Activated naive CD8-positive, alpha-beta T cell treated with anti-CD3 and anti-CD28 coated beads, Interleukin-2, amount 50 U/mL, for 16 hours (primary cell): ENCODE measurements at regions not wholly inside any gene's neighbourhood (a gene's known extent, or its start where the extent isn't known, plus 50 kb on each side); places are given as distances from the start of the nearest gene placed in this dataset.
"Not testable (repeated sequence)": the region's sequence is repeated elsewhere in the genome, so short reads cannot be mapped to it uniquely, and the experiment has no call there.

Source experiments
- DNase-seq: peaks from one replicate; pipeline ENCODE4 v3.0.0-alpha.2; 2020; ENCODE audit warnings: low read depth, low spot score

GRCh38 chr1:201637282-201638079, 98.6 kb downstream of the NAV1 start:
- no peak for DNase-seq

GRCh38 chr1:201639391-201639790, 100.5 kb downstream of the NAV1 start:
- DNase-seq, result no peak

GRCh38 chr1:201639826-201640225, 100.9 kb downstream of the NAV1 start:
- DNase-seq, result no peak

- no peak for DNase-seq
Observed at GRCh38 chr1:201640624-201641023, 101.7 kb downstream of the NAV1 start.

- no peak for DNase-seq
Observed at GRCh38 chr1:201641524-201642253, 102.8 kb downstream of the NAV1 start.

- DNase-seq, result no peak
Observed at GRCh38 chr1:201643835-201644104, 104.8 kb downstream of the NAV1 start.

GRCh38 chr1:201644197-201644596, 105.3 kb downstream of the NAV1 start:
- no peak for DNase-seq

GRCh38 chr1:201645000-201645399, 106.1 kb downstream of the NAV1 start:
- DNase-seq, result not testable (repeated sequence)

GRCh38 chr1:201645956-201646355, 107.0 kb downstream of the NAV1 start:
- DNase-seq, result no peak

- DNase-seq, result no peak
Observed at GRCh38 chr1:201646411-201647022, 107.6 kb downstream of the NAV1 start.

- DNase-seq, result no peak
Observed at GRCh38 chr1:201647094-201647493, 108.2 kb downstream of the NAV1 start.

GRCh38 chr1:201647722-201648065, 108.8 kb downstream of the NAV1 start:
- no peak for DNase-seq

GRCh38 chr1:201648066-201648906, 109.4 kb downstream of the NAV1 start:
- no peak for DNase-seq

GRCh38 chr1:201648907-201649721, 110.2 kb downstream of the NAV1 start:
- DNase-seq, result no peak

- no peak for DNase-seq
Observed at GRCh38 chr1:201649761-201650622, 111.1 kb downstream of the NAV1 start.

- no peak for DNase-seq
Observed at GRCh38 chr1:201650623-201650933, 111.7 kb downstream of the NAV1 start.

- DNase-seq, result no peak
Observed at GRCh38 chr1:201652181-201652580, 113.3 kb downstream of the NAV1 start.

GRCh38 chr1:201653233-201653632, 114.3 kb downstream of the NAV1 start:
- DNase-seq, result no peak

- no peak for DNase-seq
Observed at GRCh38 chr1:201653883-201654282, 115.0 kb downstream of the NAV1 start.

GRCh38 chr1:201655243-201655642, 116.3 kb downstream of the NAV1 start:
- no peak for DNase-seq
